Skin of body (tissue), 1 donor: ENCODE measurements at regions not wholly inside any gene's neighbourhood (a gene's known extent, or its start where the extent isn't known, plus 50 kb on each side); places are given as distances from the start of the nearest gene placed in this dataset.

ENCODE experiments used
- DNase-seq: peaks from one replicate; lab custom pipeline; 2025; lab: John Stamatoyannopoulos, UW

GRCh38 chr7:31175672-31176071 is 123.6 kb downstream of the ADCYAP1R1 start:
- DNase-seq = no peak

- no peak for DNase-seq
Observed at GRCh38 chr7:31171984-31172383, 119.9 kb downstream of the ADCYAP1R1 start.

- no peak for DNase-seq
Observed at GRCh38 chr7:31171216-31171785, 119.2 kb downstream of the ADCYAP1R1 start.
